Gastroesophageal sphincter (tissue), 4 donors: ENCODE measurements at regions not wholly inside any gene's neighbourhood (a gene's known extent, or its start where the extent isn't known, plus 50 kb on each side); places are given as distances from the start of the nearest gene placed in this dataset.
"Not testable (repeated sequence)": the region's sequence is repeated elsewhere in the genome, so short reads cannot be mapped to it uniquely, and the experiment has no call there.

Experiments
- ATAC-seq: fragments of 150-250 bp; one replicate; pipeline ENCODE4 v1.9.1; 2016; ENCODE audit warnings: mild to moderate bottlenecking, moderate library complexity
- H3K27ac ChIP-seq, 4 donors: fragments of 200-600 bp; sonication (generic) in 3 of 4; 1 replicate in 3 of 4; 2 replicates in 1 of 4; pipeline ENCODE4 v1.5.1; 2016 to 2019
- H3K27me3 ChIP-seq: fragments of 200-600 bp; sonication (generic); one replicate; pipeline ENCODE4 v1.5.1; 2019
- H3K36me3 ChIP-seq, 2 donors: fragments of 200-600 bp; sonication (generic); one replicate each; pipeline ENCODE4 v1.5.1; 2019; ENCODE audit warnings: control low read depth in 1 of 2
- H3K4me1 ChIP-seq, 3 donors: fragments of 200-600 bp; sonication (generic); 1 replicate in 2 of 3; 2 replicates in 1 of 3; pipeline ENCODE4 v1.5.1; 2016 to 2019; ENCODE audit warnings: control low read depth in 2 of 3
- H3K4me3 ChIP-seq, 2 donors: fragments of 200-600 bp; sonication (generic); one replicate each; pipeline ENCODE4 v1.5.1; 2019; ENCODE audit warnings: mild to moderate bottlenecking in 1 of 2, moderate library complexity in 1 of 2
- H3K9me3 ChIP-seq, 3 donors: fragments of 200-600 bp; sonication (generic); one replicate each; pipeline ENCODE4 v1.5.1; 2017 to 2019; ENCODE audit warnings: control low read depth in 2 of 3
- EP300 ChIP-seq: sonication (generic); formaldehyde crosslinking; IDR thresholded peaks from one replicate; pipeline ENCODE4 v1.6.1; 2017; ENCODE audit warnings: antibody characterized with exemption, mild to moderate bottlenecking
- POLR2A ChIP-seq, 2 donors: fragments of 450-650 bp; IDR thresholded peaks; one replicate each; pipeline ENCODE4 v1.6.1; 2017; ENCODE audit warnings: antibody characterized with exemption in 2 of 2, mild to moderate bottlenecking in 2 of 2, moderate library complexity in 1 of 2
- POLR2AphosphoS5 ChIP-seq: sonication (generic); formaldehyde crosslinking; IDR thresholded peaks from one replicate; pipeline ENCODE4 v1.6.1; 2017; ENCODE audit warnings: antibody characterized with exemption
- WGBS, 2 donors: methylation state at CpG; one replicate each; pipeline ENCODE4 v1.1.5; 2018; ENCODE audit warnings: low coverage in 1 of 2; 5-methylcytosine and 5-hydroxymethylcytosine counted together
- TF ChIP-seq, protein P1 (sequence below), 4 experiments: fragments of 200-600 bp in 2 of 4; fragments of 450-650 bp in 2 of 4; sonication (generic) in 1 of 4; IDR thresholded peaks; one replicate each; pipeline ENCODE4 v1.5.1; 2017 to 2019; ENCODE audit warnings: antibody characterized with exemption in 4 of 4, mild to moderate bottlenecking in 2 of 4, moderate library complexity in 2 of 4

DNA sequence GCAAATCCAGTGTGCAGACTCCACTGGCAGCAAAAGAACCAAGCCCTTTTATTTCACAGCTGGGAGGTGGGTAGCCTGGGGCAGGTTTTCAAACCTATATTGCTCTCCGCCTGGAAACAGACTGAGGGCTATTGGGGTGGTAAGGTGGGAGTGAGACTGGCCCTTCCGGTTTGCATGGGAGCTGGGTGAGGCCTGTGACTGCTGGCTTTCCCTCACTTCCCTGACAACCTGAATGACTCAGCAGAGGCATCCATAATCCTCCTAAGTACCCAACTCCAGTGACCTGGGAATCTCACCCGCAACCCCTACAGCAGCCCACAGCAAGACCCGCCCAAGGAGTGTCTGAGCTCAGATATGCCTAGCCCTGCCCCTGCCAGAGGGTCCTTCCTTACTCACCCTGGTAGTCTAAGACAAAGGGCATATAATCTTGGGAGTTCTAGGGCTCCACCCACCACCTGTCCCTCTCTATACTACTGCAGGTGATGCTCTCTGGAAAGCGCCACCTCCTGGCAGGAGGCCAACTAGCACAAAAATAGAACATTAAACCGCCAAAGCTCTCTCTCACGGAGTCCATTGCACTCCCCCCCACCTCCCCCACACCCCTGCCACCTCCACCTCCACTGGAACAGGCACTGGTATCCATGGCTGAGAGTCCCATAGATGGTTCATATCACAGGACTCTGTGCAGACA is 602.0 kb upstream of the C16orf82 start:
- no peak overlapping the region for H3K4me3 ChIP-seq
- no peaks in the 10 kb centered on the region for H3K36me3 ChIP-seq
- no peak for ATAC-seq
- TF ChIP-seq POLR2A (IDR thresholded peaks at IDR 0.05) (no peak), EP300 (no peak), POLR2AphosphoS5 (no peak)
- TF ChIP-seq, protein P1, sequence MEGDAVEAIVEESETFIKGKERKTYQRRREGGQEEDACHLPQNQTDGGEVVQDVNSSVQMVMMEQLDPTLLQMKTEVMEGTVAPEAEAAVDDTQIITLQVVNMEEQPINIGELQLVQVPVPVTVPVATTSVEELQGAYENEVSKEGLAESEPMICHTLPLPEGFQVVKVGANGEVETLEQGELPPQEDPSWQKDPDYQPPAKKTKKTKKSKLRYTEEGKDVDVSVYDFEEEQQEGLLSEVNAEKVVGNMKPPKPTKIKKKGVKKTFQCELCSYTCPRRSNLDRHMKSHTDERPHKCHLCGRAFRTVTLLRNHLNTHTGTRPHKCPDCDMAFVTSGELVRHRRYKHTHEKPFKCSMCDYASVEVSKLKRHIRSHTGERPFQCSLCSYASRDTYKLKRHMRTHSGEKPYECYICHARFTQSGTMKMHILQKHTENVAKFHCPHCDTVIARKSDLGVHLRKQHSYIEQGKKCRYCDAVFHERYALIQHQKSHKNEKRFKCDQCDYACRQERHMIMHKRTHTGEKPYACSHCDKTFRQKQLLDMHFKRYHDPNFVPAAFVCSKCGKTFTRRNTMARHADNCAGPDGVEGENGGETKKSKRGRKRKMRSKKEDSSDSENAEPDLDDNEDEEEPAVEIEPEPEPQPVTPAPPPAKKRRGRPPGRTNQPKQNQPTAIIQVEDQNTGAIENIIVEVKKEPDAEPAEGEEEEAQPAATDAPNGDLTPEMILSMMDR (IDR thresholded peaks at IDR 0.05) = no peak
- H3K27me3 ChIP-seq = no peaks in the 10 kb centered on the region
- H3K27ac ChIP-seq = no peak overlapping the region
- H3K9me3 ChIP-seq = peaks cover 0 to 18% (median 0%) of the 10 kb centered on the region in 3 donors
- no peaks in the 10 kb centered on the region for H3K4me1 ChIP-seq
- 90 to 93% methylated on average over 2 to 3 of the region's 7 CpGs for WGBS, 2 donors

GRCh38 chr16:26474405-26474804 is 592.3 kb upstream of the C16orf82 start:
- H3K4me1 ChIP-seq, H3K27me3 ChIP-seq, ATAC-seq, H3K36me3 ChIP-seq, H3K4me3 ChIP-seq, H3K27ac ChIP-seq: not testable (repeated sequence)
- 60 to 88% methylated on average over 1 to 9 of the region's 10 CpGs for WGBS, 2 donors
- peaks cover 0 to 12% (median 0%) of the 10 kb centered on the region in 3 donors for H3K9me3 ChIP-seq

DNA sequence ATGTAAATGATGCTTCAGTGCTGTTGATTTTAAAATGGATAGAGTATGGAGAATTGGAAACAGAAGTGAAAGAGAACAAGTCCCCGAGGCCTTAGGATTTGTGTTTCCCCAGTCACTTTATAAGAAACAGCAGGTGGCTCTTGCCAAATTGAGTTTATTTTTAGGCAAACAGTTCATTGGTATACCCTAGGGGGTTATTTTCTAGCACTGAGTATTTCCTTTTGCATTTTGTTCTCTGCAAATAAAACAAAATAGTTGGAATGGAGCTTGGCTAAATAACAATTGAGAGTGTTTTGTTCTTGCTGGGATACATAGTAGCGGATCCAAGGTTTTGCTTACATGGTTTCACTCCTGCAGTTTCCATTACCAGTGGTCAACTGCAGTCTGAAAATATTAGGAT is 591.1 kb upstream of the C16orf82 start:
- Histone ChIP-seq H3K4me3 (no peak overlapping the region), H3K36me3 (no peaks in the 10 kb centered on the region), H3K27ac (no peak overlapping the region), H3K4me1 (no peaks in the 10 kb centered on the region), H3K9me3 (peaks cover 0 to 15% (median 0%) of the 10 kb centered on the region in 3 donors), H3K27me3 (no peaks in the 10 kb centered on the region)
- WGBS, 2 donors = 53 to 66% methylated on average over 2 of the region's 2 CpGs
- no peak for ATAC-seq
- no peak for TF ChIP-seq EP300
- TF ChIP-seq, protein P1 (IDR thresholded peaks at IDR 0.05) = no peak
- TF ChIP-seq POLR2AphosphoS5 = no peak
- TF ChIP-seq POLR2A (IDR thresholded peaks at IDR 0.05) = no peak

- no peaks in the 10 kb centered on the region for H3K9me3 ChIP-seq
- 45 to 50% methylated on average over 3 to 6 of the region's 6 CpGs for WGBS, 2 donors
- H3K36me3 ChIP-seq = no peaks in the 10 kb centered on the region
- no peak overlapping the region for H3K4me3 ChIP-seq
- H3K27ac ChIP-seq = no peak overlapping the region
- TF ChIP-seq EP300 (no peak), POLR2AphosphoS5 (no peak), POLR2A (IDR thresholded peaks at IDR 0.05) (no peak)
- TF ChIP-seq, protein P1 (IDR thresholded peaks at IDR 0.05) = no peak
- H3K4me1 ChIP-seq = no peaks in the 10 kb centered on the region
- ATAC-seq = no peak
- H3K27me3 ChIP-seq = peaks cover 6% of the 10 kb centered on the region
These were observed 575.5 kb upstream of the C16orf82 start for GRCh38 chr16:26491101-26491670.

GRCh38 chr16:26491962-26492361 is 574.8 kb upstream of the C16orf82 start:
- Histone ChIP-seq H3K9me3 (no peaks in the 10 kb centered on the region), H3K27ac (no peak overlapping the region), H3K36me3 (no peaks in the 10 kb centered on the region), H3K4me1 (no peaks in the 10 kb centered on the region), H3K4me3 (no peak overlapping the region), H3K27me3 (peaks cover 9% of the 10 kb centered on the region)
- 73 to 90% methylated on average over 6 of the region's 6 CpGs for WGBS, 2 donors
- TF ChIP-seq, protein P1 (IDR thresholded peaks at IDR 0.05) = no peak
- no peak for TF ChIP-seq EP300
- no peak for TF ChIP-seq POLR2AphosphoS5
- no peak for TF ChIP-seq POLR2A (IDR thresholded peaks at IDR 0.05)
- no peak for ATAC-seq
